ENCODE measurements at regions not wholly inside any gene's neighbourhood (a gene's known extent, or its start where the extent isn't known, plus 50 kb on each side); places are given as distances from the start of the nearest gene placed in this dataset.

GRCh38 chr6:40929176-40929575 lies 109.8 kb downstream of the UNC5CL start:
- no peak overlapping the region for H3K27ac Mint-ChIP-seq
- TF ChIP-seq E2F1 (CRISPR knock-in tag; IDR thresholded peaks at IDR 0.05) (no peak), TCF7 (CRISPR knock-in tag; IDR thresholded peaks at IDR 0.05; ENCODE audit: low read depth) (no peak), E2F5 (CRISPR knock-in tag; IDR thresholded peaks at IDR 0.05) (no peak), RELA (CRISPR knock-in tag; IDR thresholded peaks at IDR 0.05; ENCODE audit: borderline replicate concordance) (no peak), GTF2I (CRISPR knock-in tag; conservative IDR thresholded peaks at IDR 0.05) (no peak), CREB1 (CRISPR knock-in tag; IDR thresholded peaks at IDR 0.05) (no peak), KAT7 (CRISPR knock-in tag; IDR thresholded peaks at IDR 0.05; ENCODE audit: borderline replicate concordance) (no peak), STAT6 (CRISPR knock-in tag; conservative IDR thresholded peaks at IDR 0.05; ENCODE audit: low read depth) (no peak), ZSCAN18 (CRISPR knock-in tag; IDR thresholded peaks at IDR 0.05) (no peak), TEAD4 (CRISPR knock-in tag; IDR thresholded peaks at IDR 0.05) (no peak), JUN (CRISPR knock-in tag; IDR thresholded peaks at IDR 0.05) (no peak), ZNF512 (CRISPR knock-in tag; IDR thresholded peaks at IDR 0.05; ENCODE audit: borderline replicate concordance) (no peak), PRRX2 (CRISPR knock-in tag; IDR thresholded peaks at IDR 0.05) (no peak), ZNF263 (CRISPR knock-in tag; IDR thresholded peaks at IDR 0.05; ENCODE audit: low read depth) (no peak), ETV6 (CRISPR knock-in tag; IDR thresholded peaks at IDR 0.05) (no peak), ZNF219 (CRISPR knock-in tag; IDR thresholded peaks at IDR 0.05; ENCODE audit: borderline replicate concordance) (no peak), GRHL2 (CRISPR knock-in tag; IDR thresholded peaks at IDR 0.05; ENCODE audit: insufficient replicate concordance, severe bottlenecking) (no peak), NR2C2 (CRISPR knock-in tag; IDR thresholded peaks at IDR 0.05) (no peak), OVOL2 (CRISPR knock-in tag; IDR thresholded peaks at IDR 0.05; ENCODE audit: borderline replicate concordance) (no peak), AFF4 (CRISPR knock-in tag; IDR thresholded peaks at IDR 0.05; ENCODE audit: borderline replicate concordance) (no peak)
- H3K36me3 Mint-ChIP-seq, result no peaks in the 10 kb centered on the region
- peaks cover 20% of the 10 kb centered on the region for H3K27me3 Mint-ChIP-seq (ENCODE audit: low read depth)
- no peaks in the 10 kb centered on the region; the same call in 1 of the 2 replicates for H3K4me1 Mint-ChIP-seq
- DNase-seq (ENCODE audit: low spot score) (no peak), ATAC-seq (no peak)
- H3K9me3 Mint-ChIP-seq, result no peaks in the 10 kb centered on the region
- ChIA-PET POLR2A (no interaction called here), CTCF (no interaction called here)
- H3K4me3 Mint-ChIP-seq, result no peak overlapping the region
